ENCODE measurements at regions not wholly inside any gene's neighbourhood (a gene's known extent, or its start where the extent isn't known, plus 50 kb on each side); places are given as distances from the start of the nearest gene placed in this dataset.

DNA sequence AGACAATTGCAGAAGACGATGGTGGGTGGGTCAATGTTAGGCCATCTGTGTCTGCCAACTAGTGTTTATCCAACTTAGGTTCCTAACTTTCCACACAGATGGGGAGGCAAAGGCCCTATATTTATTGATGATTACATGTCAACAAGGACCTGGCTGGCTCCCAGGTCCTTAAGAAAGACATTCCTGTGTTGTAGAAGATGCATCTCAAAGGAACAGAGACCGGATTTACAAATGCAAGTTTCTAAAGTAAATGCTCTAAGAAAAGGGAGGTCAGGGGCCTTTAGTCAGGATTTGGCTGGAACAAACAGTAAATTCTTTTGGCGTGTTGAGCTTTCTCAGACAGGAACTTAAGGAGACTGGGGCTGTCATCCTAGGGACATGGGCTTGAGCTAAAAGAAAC is 175.0 kb downstream of the SH3BP4 start:
- ChIA-PET POLR2A (no interaction called here), CTCF (interaction anchor here (0.6 kb wide), 1 partner anchor 370 kb away, joined by 3 read pairs; no protein-coding TSS in a partner anchor)
- BruUV-seq (replicated peaks): no TSS peak
- Histone ChIP-seq H3K9me3 (ENCODE audit: control insufficient read depth, insufficient read depth, low read depth, low read length) (no peaks in the 10 kb centered on the region), H3K4me3 (ENCODE audit: low read depth in 2 of 2, low read length in 2 of 2) (no peak overlapping the region), H3K27ac (ENCODE audit: low read length) (no peak overlapping the region), H3K27me3 (ENCODE audit: control insufficient read depth, insufficient read depth, low read length) (peaks cover 5% of the 10 kb centered on the region; the same call in 1 of the 2 replicates), H3K36me3 (ENCODE audit: control insufficient read depth, insufficient read depth, low read length) (no peaks in the 10 kb centered on the region), H3K4me1 (ENCODE audit: control insufficient read depth, insufficient read depth, low read length) (no peaks in the 10 kb centered on the region)
- in situ Hi-C loops (cut with HindIII; ENCODE audit: low pct_unique_long_range_greater_than_20kb, low sequenced_read_pairs) (no loop called here), intact Hi-C loops (cut with micrococcal nuclease; ENCODE audit: unreplicated experiment) (no loop called here)
- TF ChIP-seq SIN3A (IDR thresholded peaks at IDR 0.05; ENCODE audit: borderline replicate concordance, insufficient read depth, low read depth, low read length): no peak
- TF ChIP-seq, protein P1, sequence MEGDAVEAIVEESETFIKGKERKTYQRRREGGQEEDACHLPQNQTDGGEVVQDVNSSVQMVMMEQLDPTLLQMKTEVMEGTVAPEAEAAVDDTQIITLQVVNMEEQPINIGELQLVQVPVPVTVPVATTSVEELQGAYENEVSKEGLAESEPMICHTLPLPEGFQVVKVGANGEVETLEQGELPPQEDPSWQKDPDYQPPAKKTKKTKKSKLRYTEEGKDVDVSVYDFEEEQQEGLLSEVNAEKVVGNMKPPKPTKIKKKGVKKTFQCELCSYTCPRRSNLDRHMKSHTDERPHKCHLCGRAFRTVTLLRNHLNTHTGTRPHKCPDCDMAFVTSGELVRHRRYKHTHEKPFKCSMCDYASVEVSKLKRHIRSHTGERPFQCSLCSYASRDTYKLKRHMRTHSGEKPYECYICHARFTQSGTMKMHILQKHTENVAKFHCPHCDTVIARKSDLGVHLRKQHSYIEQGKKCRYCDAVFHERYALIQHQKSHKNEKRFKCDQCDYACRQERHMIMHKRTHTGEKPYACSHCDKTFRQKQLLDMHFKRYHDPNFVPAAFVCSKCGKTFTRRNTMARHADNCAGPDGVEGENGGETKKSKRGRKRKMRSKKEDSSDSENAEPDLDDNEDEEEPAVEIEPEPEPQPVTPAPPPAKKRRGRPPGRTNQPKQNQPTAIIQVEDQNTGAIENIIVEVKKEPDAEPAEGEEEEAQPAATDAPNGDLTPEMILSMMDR (IDR thresholded peaks at IDR 0.05): no peak
- no peak for TF ChIP-seq TCF7L2 (IDR thresholded peaks at IDR 0.05; ENCODE audit: low read depth, low read length)
- TF ChIP-seq POLR2AphosphoS5 (IDR thresholded peaks at IDR 0.05; ENCODE audit: low read depth, low read length): no peak
- TF ChIP-seq, protein P2, sequence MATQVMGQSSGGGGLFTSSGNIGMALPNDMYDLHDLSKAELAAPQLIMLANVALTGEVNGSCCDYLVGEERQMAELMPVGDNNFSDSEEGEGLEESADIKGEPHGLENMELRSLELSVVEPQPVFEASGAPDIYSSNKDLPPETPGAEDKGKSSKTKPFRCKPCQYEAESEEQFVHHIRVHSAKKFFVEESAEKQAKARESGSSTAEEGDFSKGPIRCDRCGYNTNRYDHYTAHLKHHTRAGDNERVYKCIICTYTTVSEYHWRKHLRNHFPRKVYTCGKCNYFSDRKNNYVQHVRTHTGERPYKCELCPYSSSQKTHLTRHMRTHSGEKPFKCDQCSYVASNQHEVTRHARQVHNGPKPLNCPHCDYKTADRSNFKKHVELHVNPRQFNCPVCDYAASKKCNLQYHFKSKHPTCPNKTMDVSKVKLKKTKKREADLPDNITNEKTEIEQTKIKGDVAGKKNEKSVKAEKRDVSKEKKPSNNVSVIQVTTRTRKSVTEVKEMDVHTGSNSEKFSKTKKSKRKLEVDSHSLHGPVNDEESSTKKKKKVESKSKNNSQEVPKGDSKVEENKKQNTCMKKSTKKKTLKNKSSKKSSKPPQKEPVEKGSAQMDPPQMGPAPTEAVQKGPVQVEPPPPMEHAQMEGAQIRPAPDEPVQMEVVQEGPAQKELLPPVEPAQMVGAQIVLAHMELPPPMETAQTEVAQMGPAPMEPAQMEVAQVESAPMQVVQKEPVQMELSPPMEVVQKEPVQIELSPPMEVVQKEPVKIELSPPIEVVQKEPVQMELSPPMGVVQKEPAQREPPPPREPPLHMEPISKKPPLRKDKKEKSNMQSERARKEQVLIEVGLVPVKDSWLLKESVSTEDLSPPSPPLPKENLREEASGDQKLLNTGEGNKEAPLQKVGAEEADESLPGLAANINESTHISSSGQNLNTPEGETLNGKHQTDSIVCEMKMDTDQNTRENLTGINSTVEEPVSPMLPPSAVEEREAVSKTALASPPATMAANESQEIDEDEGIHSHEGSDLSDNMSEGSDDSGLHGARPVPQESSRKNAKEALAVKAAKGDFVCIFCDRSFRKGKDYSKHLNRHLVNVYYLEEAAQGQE (IDR thresholded peaks at IDR 0.05; ENCODE audit: insufficient read depth in 1 of 2, low read depth in 2 of 2, low read length in 1 of 2): no peak
- ATAC-seq (no peak), DNase-seq (ENCODE audit: low read depth, low spot score) (no peak)

DNA sequence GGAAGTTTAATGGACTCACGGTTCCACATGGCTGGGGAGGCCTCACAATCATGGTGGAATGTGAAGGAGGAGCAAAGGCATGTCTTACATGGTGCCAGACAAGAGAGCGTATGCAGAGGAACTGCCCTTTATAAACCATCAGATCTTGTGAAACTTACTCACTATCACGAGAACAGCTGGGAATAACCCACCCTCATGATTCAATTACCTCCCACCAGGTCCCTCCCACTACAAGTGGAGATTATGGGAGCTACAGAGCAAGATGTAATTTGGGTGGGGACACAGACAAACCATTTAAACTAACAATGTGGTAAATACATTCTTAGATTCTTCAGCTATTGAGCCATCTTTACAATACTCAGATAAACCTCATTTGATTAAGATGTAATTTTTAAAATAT is 176.1 kb downstream of the SH3BP4 start:
- TF ChIP-seq, protein P2 (IDR thresholded peaks at IDR 0.05; ENCODE audit: insufficient read depth in 1 of 2, low read depth in 2 of 2, low read length in 1 of 2): no peak
- TF ChIP-seq, protein P1 (IDR thresholded peaks at IDR 0.05): no peak
- TF ChIP-seq SIN3A (IDR thresholded peaks at IDR 0.05; ENCODE audit: borderline replicate concordance, insufficient read depth, low read depth, low read length): no peak
- TF ChIP-seq POLR2AphosphoS5 (IDR thresholded peaks at IDR 0.05; ENCODE audit: low read depth, low read length): no peak
- TF ChIP-seq TCF7L2 (IDR thresholded peaks at IDR 0.05; ENCODE audit: low read depth, low read length): no peak
- DNase-seq (ENCODE audit: low read depth, low spot score): no peak
- Histone ChIP-seq H3K27ac (ENCODE audit: low read length) (no peak overlapping the region), H3K4me1 (ENCODE audit: control insufficient read depth, insufficient read depth, low read length) (no peaks in the 10 kb centered on the region), H3K4me3 (ENCODE audit: low read depth in 2 of 2, low read length in 2 of 2) (no peak overlapping the region), H3K27me3 (ENCODE audit: control insufficient read depth, insufficient read depth, low read length) (peaks cover 5% of the 10 kb centered on the region; the same call in 1 of the 2 replicates), H3K36me3 (ENCODE audit: control insufficient read depth, insufficient read depth, low read length) (no peaks in the 10 kb centered on the region), H3K9me3 (ENCODE audit: control insufficient read depth, insufficient read depth, low read depth, low read length) (no peaks in the 10 kb centered on the region)
- no peak for ATAC-seq
- BruUV-seq (replicated peaks): no TSS peak
- intact Hi-C loops (cut with micrococcal nuclease; ENCODE audit: unreplicated experiment): no loop called here
- ChIA-PET CTCF (interaction anchor here (0.6 to 0.7 kb wide), 4 partner anchors 27 to 766 kb away, joined by 3 to 5 read pairs (median 4); no protein-coding TSS in a partner anchor), POLR2A (no interaction called here)
- in situ Hi-C loops (cut with HindIII; ENCODE audit: low pct_unique_long_range_greater_than_20kb, low sequenced_read_pairs): no loop called here
